Activated naive CD4-positive, alpha-beta T cell treated with anti-CD3 and anti-CD28 coated beads for 36 hours (primary cell): ENCODE measurements at regions not wholly inside any gene's neighbourhood (a gene's known extent, or its start where the extent isn't known, plus 50 kb on each side); places are given as distances from the start of the nearest gene placed in this dataset.

Source experiments
- CTCF ChIA-PET: fragments of 350-600 bp; sonication (Branson Sonifier 250); formaldehyde crosslinking; loops from one replicate; lab custom pipeline; 2021; ENCODE audit warnings: antibody characterized with exemption; lab: Charles Lee
- DNase-seq: peaks from one replicate; pipeline ENCODE4 v3.0.0-alpha.2; 2020
- H3K27ac Mint-ChIP-seq: one replicate; pipeline ENCODE4 v1.8.0; 2021; ENCODE audit warnings: mild to moderate bottlenecking, mixed read lengths
- H3K27me3 Mint-ChIP-seq: one replicate; pipeline ENCODE4 v1.8.0; 2021; ENCODE audit warnings: low read depth, mixed read lengths
- H3K36me3 Mint-ChIP-seq: one replicate; pipeline ENCODE4 v1.8.0; 2021; ENCODE audit warnings: low read depth, mixed read lengths
- H3K4me1 Mint-ChIP-seq: one replicate; pipeline ENCODE4 v1.8.0; 2021; ENCODE audit warnings: low read depth, mixed read lengths
- H3K4me3 Mint-ChIP-seq: one replicate; pipeline ENCODE4 v1.8.0; 2021; ENCODE audit warnings: mild to moderate bottlenecking, moderate library complexity, mixed read lengths
- H3K9me3 Mint-ChIP-seq: one replicate; pipeline ENCODE4 v1.8.0; 2021; ENCODE audit warnings: mixed read lengths
- intact Hi-C: fragments of 100-400 bp; cut with micrococcal nuclease; formaldehyde crosslinking; loops from one replicate; pipeline ENCODE4 v1.15.1; 2023

- H3K4me1 Mint-ChIP-seq: no peaks in the 10 kb centered on the region
- H3K27ac Mint-ChIP-seq: no peak overlapping the region
- intact Hi-C loops: no loop called here
- DNase-seq: no peak
- peaks cover 8% of the 10 kb centered on the region for H3K27me3 Mint-ChIP-seq
- no peaks in the 10 kb centered on the region for H3K9me3 Mint-ChIP-seq
- H3K4me3 Mint-ChIP-seq: no peak overlapping the region
- CTCF ChIA-PET: no interaction called here
- H3K36me3 Mint-ChIP-seq: no peaks in the 10 kb centered on the region
Observed at GRCh38 chr10:33630761-33631160, 296.3 kb upstream of the NRP1 start.

- H3K36me3 Mint-ChIP-seq: no peaks in the 10 kb centered on the region
- no peak overlapping the region for H3K27ac Mint-ChIP-seq
Observed at GRCh38 chr10:33627611-33628010, 293.1 kb upstream of the NRP1 start.

DNA sequence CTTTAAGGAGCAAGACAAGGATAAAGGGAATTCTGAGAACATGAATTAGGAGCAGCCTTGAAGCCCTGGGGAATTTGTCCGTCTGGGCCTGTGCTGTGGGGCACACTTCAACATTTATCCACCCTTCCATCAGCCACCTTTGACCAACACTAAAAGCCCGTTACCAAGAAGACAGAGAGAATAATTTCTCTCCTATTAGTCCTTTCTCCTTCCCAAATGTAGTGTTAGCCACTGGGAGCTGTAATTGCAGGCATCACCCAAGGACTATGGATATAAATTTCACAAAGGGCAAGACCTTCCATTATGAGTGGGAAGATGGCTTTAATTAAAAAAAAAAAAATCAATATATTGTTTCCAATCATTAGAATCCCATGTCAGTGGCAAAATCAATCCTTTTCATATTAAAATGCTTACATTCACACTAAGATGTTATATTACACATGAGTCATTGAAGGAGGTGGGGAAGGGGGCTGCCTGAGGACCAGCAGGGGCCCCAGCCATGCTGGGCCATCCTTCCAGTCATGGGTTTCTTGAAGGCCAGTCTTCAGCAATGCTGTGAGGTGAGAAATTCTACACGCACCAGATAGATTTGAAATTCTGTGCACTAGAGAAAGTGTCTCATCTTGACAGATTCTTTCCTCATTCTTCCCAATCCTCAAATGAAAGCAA lies 292.5 kb upstream of the NRP1 start:
- CTCF ChIA-PET: no interaction called here
- Mint-ChIP-seq H3K27ac (no peak overlapping the region), H3K9me3 (no peaks in the 10 kb centered on the region), H3K4me1 (no peaks in the 10 kb centered on the region), H3K36me3 (no peaks in the 10 kb centered on the region), H3K4me3 (no peak overlapping the region), H3K27me3 (peaks cover 8% of the 10 kb centered on the region)
- intact Hi-C loops: no loop called here
- no peak for DNase-seq

More at GRCh38 chr10:33627611-33628010, 293.1 kb upstream of the NRP1 start:
- intact Hi-C loops: no loop called here
- no peak overlapping the region for H3K4me3 Mint-ChIP-seq
- no peak for DNase-seq
- CTCF ChIA-PET: no interaction called here
- H3K9me3 Mint-ChIP-seq: no peaks in the 10 kb centered on the region
- H3K4me1 Mint-ChIP-seq: no peaks in the 10 kb centered on the region
- peaks cover 8% of the 10 kb centered on the region for H3K27me3 Mint-ChIP-seq

- Mint-ChIP-seq H3K27ac (no peak overlapping the region), H3K4me1 (no peaks in the 10 kb centered on the region), H3K9me3 (no peaks in the 10 kb centered on the region), H3K4me3 (no peak overlapping the region), H3K36me3 (no peaks in the 10 kb centered on the region), H3K27me3 (peaks cover 9% of the 10 kb centered on the region)
- DNase-seq: no peak
- CTCF ChIA-PET: no interaction called here
- intact Hi-C loops: no loop called here
Observed at GRCh38 chr10:33623669-33624068, 289.2 kb upstream of the NRP1 start.

DNA sequence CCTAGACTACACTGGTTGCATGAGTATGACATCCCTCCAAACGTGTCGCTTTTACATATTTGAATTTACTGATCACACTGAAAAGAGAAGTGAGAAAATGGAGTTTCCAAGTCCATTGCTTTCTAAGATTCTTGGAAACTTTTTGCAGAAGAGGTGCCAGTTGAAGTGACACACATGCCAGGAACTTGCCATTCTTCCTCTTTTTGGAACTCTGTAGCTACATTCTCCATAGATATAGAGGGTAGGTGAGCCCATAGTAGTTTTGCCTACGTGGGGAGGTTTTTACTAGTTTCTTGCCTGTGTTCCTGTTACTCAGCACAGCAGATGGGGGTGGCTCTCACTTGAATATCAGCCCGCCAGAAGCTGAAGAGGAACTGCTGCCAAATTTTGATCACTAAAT lies 286.6 kb upstream of the NRP1 start:
- peaks cover 8% of the 10 kb centered on the region for H3K27me3 Mint-ChIP-seq
- CTCF ChIA-PET: no interaction called here
- H3K4me3 Mint-ChIP-seq: no peak overlapping the region
- no peaks in the 10 kb centered on the region for H3K4me1 Mint-ChIP-seq
- intact Hi-C loops: no loop called here
- H3K27ac Mint-ChIP-seq: no peak overlapping the region
- no peaks in the 10 kb centered on the region for H3K36me3 Mint-ChIP-seq
- DNase-seq: no peak
- H3K9me3 Mint-ChIP-seq: no peaks in the 10 kb centered on the region

GRCh38 chr10:33618196-33618595 lies 283.7 kb upstream of the NRP1 start:
- peaks cover 9% of the 10 kb centered on the region for H3K27me3 Mint-ChIP-seq
- CTCF ChIA-PET: no interaction called here
- no peak overlapping the region for H3K4me3 Mint-ChIP-seq
- DNase-seq: no peak
- intact Hi-C loops: no loop called here
- H3K36me3 Mint-ChIP-seq: no peaks in the 10 kb centered on the region
- no peaks in the 10 kb centered on the region for H3K4me1 Mint-ChIP-seq
- H3K27ac Mint-ChIP-seq: no peak overlapping the region
- peaks cover 4% of the 10 kb centered on the region for H3K9me3 Mint-ChIP-seq

DNA sequence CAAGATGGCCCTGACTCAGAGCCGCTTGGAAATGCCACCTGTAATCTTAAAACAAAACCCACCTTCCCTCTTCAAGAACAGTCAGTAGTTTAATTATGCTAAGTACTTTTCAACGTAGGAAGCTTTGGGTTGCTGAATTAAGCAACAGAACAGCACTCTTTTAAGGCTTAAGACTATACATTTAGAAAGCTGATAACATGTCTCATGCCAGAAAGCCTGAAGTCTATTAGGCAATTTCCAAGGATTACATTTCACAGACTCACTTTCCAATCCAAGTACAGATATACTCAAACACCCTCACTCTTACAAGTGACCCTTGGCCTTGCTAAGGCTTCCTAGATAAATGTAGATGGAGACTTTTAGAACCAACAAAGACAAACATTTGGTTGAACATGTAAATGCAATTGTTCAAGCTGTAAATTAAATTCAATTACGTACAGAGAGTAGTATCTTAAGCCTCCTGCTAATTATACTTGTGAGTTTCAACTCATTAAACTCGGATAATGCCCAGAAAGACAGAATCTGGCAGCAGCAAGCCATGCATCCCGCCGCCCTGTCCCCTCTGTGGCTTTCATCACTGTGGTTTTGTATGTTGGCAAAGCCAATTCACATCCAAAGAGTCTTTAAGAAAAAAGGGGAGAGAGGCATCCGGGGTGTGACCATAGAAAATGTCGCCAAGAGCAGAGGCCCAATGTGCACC lies 283.1 kb upstream of the NRP1 start:
- DNase-seq: no peak
- Mint-ChIP-seq H3K4me3 (no peak overlapping the region), H3K9me3 (peaks cover 7% of the 10 kb centered on the region), H3K36me3 (no peaks in the 10 kb centered on the region), H3K27me3 (peaks cover 11% of the 10 kb centered on the region), H3K27ac (no peak overlapping the region), H3K4me1 (no peaks in the 10 kb centered on the region)
- intact Hi-C loops: no loop called here
- CTCF ChIA-PET: no interaction called here

DNA sequence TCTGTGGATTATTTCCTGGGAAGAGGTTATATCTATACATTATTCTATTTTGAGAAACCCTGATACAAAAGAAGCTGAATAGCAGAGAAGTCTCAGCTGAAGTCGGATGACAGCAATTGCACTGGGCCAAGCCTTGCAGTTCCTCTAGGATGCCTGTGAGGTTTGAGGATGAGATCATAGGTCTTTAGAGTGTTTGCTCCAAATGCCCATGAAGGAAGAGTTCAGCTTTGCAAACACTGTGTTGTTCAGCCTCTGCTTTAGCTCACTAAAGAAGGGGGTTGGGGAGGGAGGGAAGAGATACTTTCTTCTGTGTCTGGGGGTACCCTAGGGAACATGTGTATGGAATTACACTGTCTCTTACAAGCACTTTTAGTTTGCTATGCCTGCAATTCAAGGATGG lies 282.5 kb upstream of the NRP1 start:
- no peak overlapping the region for H3K27ac Mint-ChIP-seq

GRCh38 chr10:33612551-33612950 lies 278.1 kb upstream of the NRP1 start:
- no peak overlapping the region for H3K4me3 Mint-ChIP-seq
- H3K36me3 Mint-ChIP-seq: peaks cover 1% of the 10 kb centered on the region
- H3K9me3 Mint-ChIP-seq: peaks cover 15% of the 10 kb centered on the region
- peaks cover 6% of the 10 kb centered on the region for H3K27me3 Mint-ChIP-seq
- DNase-seq: no peak
- H3K27ac Mint-ChIP-seq: no peak overlapping the region
- CTCF ChIA-PET: no interaction called here
- no peaks in the 10 kb centered on the region for H3K4me1 Mint-ChIP-seq
- intact Hi-C loops: no loop called here

More for the DNA sequence above, 282.5 kb upstream of the NRP1 start:
- Mint-ChIP-seq H3K4me1 (no peaks in the 10 kb centered on the region), H3K27me3 (peaks cover 11% of the 10 kb centered on the region), H3K36me3 (no peaks in the 10 kb centered on the region), H3K9me3 (peaks cover 7% of the 10 kb centered on the region), H3K4me3 (no peak overlapping the region)
- intact Hi-C loops: no loop called here
- CTCF ChIA-PET: no interaction called here
- DNase-seq: no peak

DNA sequence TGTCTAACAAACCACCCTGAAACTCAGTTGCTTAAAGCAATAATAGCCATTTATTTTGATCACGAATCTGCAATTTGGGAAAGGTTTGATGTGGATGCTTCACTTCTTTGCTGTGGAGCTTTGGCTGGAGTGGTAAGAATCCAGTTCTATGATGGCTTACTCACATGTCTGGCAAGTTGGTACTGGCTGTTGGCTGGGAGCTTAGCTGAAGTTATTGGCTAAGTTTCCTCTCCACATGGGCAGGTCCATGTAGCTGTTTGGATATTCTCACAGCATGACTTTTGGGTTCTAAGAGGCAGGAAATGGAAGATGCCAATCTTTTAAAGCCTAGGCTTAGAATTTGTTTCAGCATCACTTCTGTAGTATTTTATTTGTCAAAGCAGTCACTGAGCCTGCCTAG lies 277.6 kb upstream of the NRP1 start:
- Mint-ChIP-seq H3K4me1 (no peaks in the 10 kb centered on the region), H3K9me3 (peaks cover 15% of the 10 kb centered on the region), H3K27ac (no peak overlapping the region), H3K36me3 (peaks cover 1% of the 10 kb centered on the region), H3K27me3 (peaks cover 6% of the 10 kb centered on the region), H3K4me3 (no peak overlapping the region)
- no peak for DNase-seq
- CTCF ChIA-PET: no interaction called here
- intact Hi-C loops: no loop called here

DNA sequence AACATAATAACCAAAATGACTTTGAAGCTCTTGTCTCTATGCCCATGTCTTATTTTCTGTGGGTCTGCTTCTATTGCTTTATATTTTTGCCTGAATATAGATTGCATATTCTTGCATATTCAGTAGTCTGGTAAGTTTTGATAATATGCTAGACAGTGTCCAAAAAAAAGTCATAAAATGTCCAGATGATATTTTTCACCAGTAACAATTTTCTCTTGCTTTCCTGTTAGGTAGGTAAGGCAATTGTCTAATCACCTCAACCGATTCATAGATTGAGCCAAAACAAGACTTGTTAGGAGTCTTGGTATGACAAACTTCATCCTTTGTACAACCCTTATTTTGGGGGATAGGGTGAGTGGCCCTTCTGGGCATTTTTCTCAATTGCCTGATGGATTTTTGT lies 277.0 kb upstream of the NRP1 start:
- no peak for DNase-seq
- H3K4me3 Mint-ChIP-seq: no peak overlapping the region
- CTCF ChIA-PET: no interaction called here
- H3K27me3 Mint-ChIP-seq: peaks cover 6% of the 10 kb centered on the region
- peaks cover 15% of the 10 kb centered on the region for H3K9me3 Mint-ChIP-seq
- intact Hi-C loops: no loop called here
- H3K27ac Mint-ChIP-seq: no peak overlapping the region
- H3K36me3 Mint-ChIP-seq: peaks cover 1% of the 10 kb centered on the region
- H3K4me1 Mint-ChIP-seq: no peaks in the 10 kb centered on the region

- H3K27ac Mint-ChIP-seq: no peak overlapping the region
- H3K36me3 Mint-ChIP-seq: peaks cover 1% of the 10 kb centered on the region
- intact Hi-C loops: no loop called here
- H3K4me3 Mint-ChIP-seq: no peak overlapping the region
- CTCF ChIA-PET: no interaction called here
- DNase-seq: no peak
- peaks cover 6% of the 10 kb centered on the region for H3K27me3 Mint-ChIP-seq
- no peaks in the 10 kb centered on the region for H3K4me1 Mint-ChIP-seq
- H3K9me3 Mint-ChIP-seq: peaks cover 15% of the 10 kb centered on the region
Observed at GRCh38 chr10:33609546-33609945, 275.1 kb upstream of the NRP1 start.

DNA sequence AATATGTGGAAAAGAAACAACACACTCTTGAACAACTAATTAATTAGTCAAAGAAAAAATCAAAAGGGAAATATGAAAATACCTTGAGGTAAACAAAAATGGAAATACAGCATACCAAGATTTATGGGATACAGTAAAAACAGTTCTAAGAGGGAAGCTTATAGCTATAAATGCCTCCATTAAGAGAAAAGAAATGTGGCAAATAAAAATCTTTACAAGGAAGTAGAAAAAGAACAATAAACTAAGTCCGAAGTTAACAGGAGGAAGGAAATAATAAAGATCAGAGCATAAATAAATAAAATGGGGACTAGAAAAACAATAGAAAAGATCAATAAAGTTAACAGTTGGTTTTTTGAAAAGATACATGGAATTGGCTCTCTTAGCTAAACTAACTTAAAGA lies 267.8 kb upstream of the NRP1 start:
- intact Hi-C loops: no loop called here
- no peak for DNase-seq
- Mint-ChIP-seq H3K4me3 (no peak overlapping the region), H3K27ac (no peak overlapping the region), H3K27me3 (peaks cover 10% of the 10 kb centered on the region), H3K9me3 (peaks cover 11% of the 10 kb centered on the region), H3K4me1 (no peaks in the 10 kb centered on the region), H3K36me3 (peaks cover 2% of the 10 kb centered on the region)
- CTCF ChIA-PET: no interaction called here
